Neural progenitor cell (in vitro differentiated cells): ENCODE measurements at regions not wholly inside any gene's neighbourhood (a gene's known extent, or its start where the extent isn't known, plus 50 kb on each side); places are given as distances from the start of the nearest gene placed in this dataset.
A peak's percentile ranks its signal among the peaks of the same experiment; 100 is the strongest.

ENCODE experiments used
- DNase-seq: peaks from one replicate; pipeline ENCODE4 v3.0.0-alpha.2; 2016; ENCODE audit warnings: low spot score
- H2AFZ ChIP-seq: fragments of 200-600 bp; sonication (generic); replicated peaks from 2 replicates; pipeline ENCODE4 v1.6.1; 2016; ENCODE audit warnings: antibody characterized with exemption
- H3F3A ChIP-seq: fragments of 200-600 bp; sonication (generic); 2 replicates; pipeline ENCODE4 v1.6.1; 2016; ENCODE audit warnings: antibody characterized with exemption, low read depth
- H3K27ac ChIP-seq: fragments of 200-600 bp; sonication (generic); 2 replicates; pipeline ENCODE4 v1.5.1; 2016; ENCODE audit warnings: mild to moderate bottlenecking
- H3K27me3 ChIP-seq: fragments of 200-600 bp; sonication (generic); 2 replicates; pipeline ENCODE4 v1.6.1; 2016; ENCODE audit warnings: mild to moderate bottlenecking, moderate library complexity
- H3K36me3 ChIP-seq: fragments of 200-600 bp; sonication (generic); 2 replicates; pipeline ENCODE4 v1.5.1; 2016
- H3K4me1 ChIP-seq: fragments of 200-600 bp; sonication (generic); 2 replicates; pipeline ENCODE4 v1.6.1; 2016; ENCODE audit warnings: mixed run types
- H3K4me2 ChIP-seq: fragments of 200-600 bp; sonication (generic); 2 replicates; pipeline ENCODE4 v1.6.1; 2016
- H3K4me3 ChIP-seq: fragments of 200-600 bp; sonication (generic); 2 replicates; pipeline ENCODE4 v1.5.1; 2016
- H3K79me2 ChIP-seq: fragments of 200-600 bp; sonication (generic); 2 replicates; pipeline ENCODE4 v1.6.1; 2016; ENCODE audit warnings: low read depth
- H3K9ac ChIP-seq: fragments of 200-600 bp; sonication (generic); 2 replicates; pipeline ENCODE4 v1.6.1; 2016
- H3K9me3 ChIP-seq: fragments of 200-600 bp; sonication (generic); 2 replicates; pipeline ENCODE4 v1.5.1; 2016; ENCODE audit warnings: low read depth
- H4K20me1 ChIP-seq: fragments of 200-600 bp; sonication (generic); 2 replicates; pipeline ENCODE4 v1.6.1; 2016; ENCODE audit warnings: low read depth
- H3K27ac Mint-ChIP-seq: 3 replicates; pipeline ENCODE4 v1.8.0; 2021; ENCODE audit warnings: mixed read lengths
- H3K27me3 Mint-ChIP-seq: 2 replicates; pipeline ENCODE4 v1.8.0; 2022; ENCODE audit warnings: low read depth, mild to moderate bottlenecking, inconsistent platforms, moderate library complexity, mixed read lengths; ENCODE audit not compliant: insufficient read depth
- H3K36me3 Mint-ChIP-seq: 3 replicates; pipeline ENCODE4 v1.8.0; 2021; ENCODE audit warnings: mixed read lengths
- H3K4me1 Mint-ChIP-seq: 3 replicates; pipeline ENCODE4 v1.8.0; 2021; ENCODE audit warnings: mixed read lengths
- H3K4me3 Mint-ChIP-seq: 3 replicates; pipeline ENCODE4 v1.8.0; 2021; ENCODE audit warnings: mild to moderate bottlenecking, moderate library complexity, mixed read lengths
- H3K9me3 Mint-ChIP-seq: 3 replicates; pipeline ENCODE4 v1.8.0; 2020; ENCODE audit warnings: mixed read lengths
- CTCF ChIP-seq: fragments of 200-600 bp; sonication (generic); IDR thresholded peaks from 2 replicates; pipeline ENCODE4 v1.5.1; 2017; ENCODE audit warnings: antibody characterized with exemption, mild to moderate bottlenecking
- EZH2 ChIP-seq: fragments of 200-600 bp; sonication (generic); IDR thresholded peaks from 2 replicates; pipeline ENCODE4 v1.6.1; 2017; ENCODE audit warnings: antibody characterized with exemption, mild to moderate bottlenecking, moderate library complexity
- EZH2phosphoT487 ChIP-seq: fragments of 200-600 bp; sonication (generic); IDR thresholded peaks from 2 replicates; pipeline ENCODE4 v1.6.1; 2017; ENCODE audit warnings: antibody characterized with exemption

GRCh38 chr15:31271224-31271635, 55.4 kb upstream of the KLF13 start:
- peak overlapping the region; percentile 26 for H2AFZ ChIP-seq
- H3K4me1 ChIP-seq: peaks cover 12% of the 10 kb centered on the region
- H3K4me3 ChIP-seq: no peak overlapping the region
- no peak overlapping the region for H3K27ac Mint-ChIP-seq
- TF ChIP-seq EZH2phosphoT487 (no peak), EZH2 (no peak), CTCF (no peak)
- H3K36me3 Mint-ChIP-seq: no peaks in the 10 kb centered on the region
- H3K27ac ChIP-seq: no peak overlapping the region
- H3F3A ChIP-seq: no peaks in the 10 kb centered on the region
- H3K4me3 Mint-ChIP-seq: no peak overlapping the region
- H4K20me1 ChIP-seq: no peaks in the 10 kb centered on the region
- H3K4me2 ChIP-seq: no peak overlapping the region
- H3K27me3 ChIP-seq: no peaks in the 10 kb centered on the region
- peak; percentile 0 for DNase-seq
- H3K9me3 Mint-ChIP-seq: peaks cover 2% of the 10 kb centered on the region
- peaks cover 12% of the 10 kb centered on the region for H3K4me1 Mint-ChIP-seq
- no peak overlapping the region for H3K9ac ChIP-seq
- no peaks in the 10 kb centered on the region for H3K9me3 ChIP-seq
- peaks cover 7% of the 10 kb centered on the region for H3K27me3 Mint-ChIP-seq
- no peaks in the 10 kb centered on the region for H3K36me3 ChIP-seq
- no peaks in the 10 kb centered on the region for H3K79me2 ChIP-seq

GRCh38 chr15:31271711-31272557, 54.7 kb upstream of the KLF13 start:
- no peak overlapping the region for H3K27ac ChIP-seq
- peaks cover 2% of the 10 kb centered on the region for H3K9me3 Mint-ChIP-seq
- peak; percentile 0 for DNase-seq
- peaks cover 7% of the 10 kb centered on the region for H3K27me3 Mint-ChIP-seq
- H3K4me2 ChIP-seq: no peak overlapping the region
- no peaks in the 10 kb centered on the region for H3K79me2 ChIP-seq
- no peak overlapping the region for H3K9ac ChIP-seq
- no peak for TF ChIP-seq CTCF
- no peak for TF ChIP-seq EZH2phosphoT487
- TF ChIP-seq EZH2: no peak
- H3F3A ChIP-seq: no peaks in the 10 kb centered on the region
- no peaks in the 10 kb centered on the region for H3K36me3 ChIP-seq
- no peak overlapping the region for H3K27ac Mint-ChIP-seq
- no peak overlapping the region for H3K4me3 ChIP-seq
- H3K27me3 ChIP-seq: no peaks in the 10 kb centered on the region
- H3K36me3 Mint-ChIP-seq: no peaks in the 10 kb centered on the region
- no peaks in the 10 kb centered on the region for H4K20me1 ChIP-seq
- H3K4me1 ChIP-seq: peaks cover 6% of the 10 kb centered on the region
- H3K9me3 ChIP-seq: no peaks in the 10 kb centered on the region
- no peak overlapping the region for H2AFZ ChIP-seq
- no peak overlapping the region for H3K4me3 Mint-ChIP-seq
- H3K4me1 Mint-ChIP-seq: peaks cover 12% of the 10 kb centered on the region

- H3F3A ChIP-seq: no peaks in the 10 kb centered on the region
- H3K4me2 ChIP-seq: no peak overlapping the region
- peaks cover 4% of the 10 kb centered on the region for H3K4me1 ChIP-seq
- no peaks in the 10 kb centered on the region for H3K79me2 ChIP-seq
- H3K36me3 ChIP-seq: no peaks in the 10 kb centered on the region
- Mint-ChIP-seq H3K27ac (peak overlapping the region; percentile 90), H3K27me3 (peaks cover 5% of the 10 kb centered on the region), H3K4me1 (peaks cover 9% of the 10 kb centered on the region), H3K9me3 (peaks cover 2% of the 10 kb centered on the region), H3K4me3 (no peak overlapping the region), H3K36me3 (no peaks in the 10 kb centered on the region)
- no peak overlapping the region for H3K9ac ChIP-seq
- H3K9me3 ChIP-seq: no peaks in the 10 kb centered on the region
- DNase-seq: no peak
- H4K20me1 ChIP-seq: no peaks in the 10 kb centered on the region
- H3K27me3 ChIP-seq: no peaks in the 10 kb centered on the region
- TF ChIP-seq EZH2: no peak
- TF ChIP-seq EZH2phosphoT487: no peak
- TF ChIP-seq CTCF: no peak
- H2AFZ ChIP-seq: no peak overlapping the region
- no peak overlapping the region for H3K4me3 ChIP-seq
- H3K27ac ChIP-seq: no peak overlapping the region
Measured at GRCh38 chr15:31272558-31273257, 53.9 kb upstream of the KLF13 start.
